ENCODE measurements at regions not wholly inside any gene's neighbourhood (a gene's known extent, or its start where the extent isn't known, plus 50 kb on each side); places are given as distances from the start of the nearest gene placed in this dataset.

DNA sequence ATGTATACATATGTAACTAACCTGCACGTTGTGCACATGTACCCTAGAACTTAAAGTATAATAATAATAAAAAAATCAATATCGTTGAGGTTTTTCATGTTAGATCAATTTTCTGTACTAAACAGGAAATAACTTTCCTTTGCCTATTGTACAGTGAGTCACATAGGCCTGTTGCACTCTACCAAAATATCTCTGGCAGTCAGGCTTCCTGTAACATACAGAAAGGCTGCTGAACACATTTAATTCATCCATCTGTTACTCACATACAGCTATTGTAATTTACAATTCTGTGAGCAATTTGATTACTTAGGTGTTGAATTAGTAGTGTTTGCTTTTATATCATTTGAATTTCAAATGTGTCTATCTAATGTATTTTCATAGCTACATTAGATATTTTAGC lies 427.8 kb downstream of the TMA16 start:
- no peak for DNase-seq
- no peaks in the 10 kb centered on the region for H3K27me3 ChIP-seq (replicated peaks; ENCODE audit: insufficient read depth)
- no peaks in the 10 kb centered on the region for H3K79me2 ChIP-seq (ENCODE audit: insufficient read depth)
- no peak for TF ChIP-seq EZH2 (IDR thresholded peaks at IDR 0.05; ENCODE audit: insufficient read depth, poor library complexity, severe bottlenecking)
- TF ChIP-seq EZH2phosphoT487 (IDR thresholded peaks at IDR 0.05; ENCODE audit: insufficient read depth, low read depth), result no peak
- no peak overlapping the region for H3K4me2 ChIP-seq (ENCODE audit: unreplicated experiment)
- no peak overlapping the region for H2AFZ ChIP-seq
- no peaks in the 10 kb centered on the region for H3F3A ChIP-seq (ENCODE audit: insufficient read depth)
- H3K4me3 ChIP-seq, result no peak overlapping the region
- H4K20me1 ChIP-seq (ENCODE audit: insufficient read depth), result no peaks in the 10 kb centered on the region
- no peaks in the 10 kb centered on the region for H3K4me1 ChIP-seq (ENCODE audit: insufficient read depth)
- no peak overlapping the region for H3K27ac ChIP-seq
- in situ Hi-C loops (cut with MboI), result no loop called here
- H3K9me2 ChIP-seq (ENCODE audit: insufficient read depth), result no peaks in the 10 kb centered on the region
- no peaks in the 10 kb centered on the region for H3K9me3 ChIP-seq (ENCODE audit: low read depth)
- 13 to 20% methylated on average over 2 of the region's 2 CpGs for WGBS, 2 experiments (ENCODE audit: low coverage in 1 of 2, low lambda C conversion rate in 2 of 2, missing lambda C conversion rate in 2 of 2)
- no peak overlapping the region for H3K9ac ChIP-seq
- no peaks in the 10 kb centered on the region for H3K36me3 ChIP-seq (ENCODE audit: low read depth)

DNA sequence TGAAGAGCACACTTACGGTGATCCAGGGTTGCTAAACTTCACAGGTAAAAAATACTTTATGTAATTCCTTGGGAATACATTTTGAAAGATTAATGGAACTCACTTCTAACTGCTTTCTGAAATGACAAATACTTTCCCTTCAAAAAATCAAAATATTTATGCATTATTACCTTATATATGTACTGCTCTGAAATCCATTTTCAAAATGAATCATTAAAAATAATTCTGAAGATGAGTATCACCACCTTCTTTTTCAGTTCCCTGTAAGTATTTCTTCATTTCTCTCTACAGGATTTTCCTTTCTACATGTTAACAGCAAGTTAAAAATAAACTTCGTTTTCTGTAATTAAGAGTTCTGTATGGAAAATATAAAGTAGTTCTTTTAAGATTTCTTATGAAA lies 428.6 kb downstream of the TMA16 start:
- Histone ChIP-seq H3K9ac (no peak overlapping the region), H2AFZ (no peak overlapping the region), H3F3A (ENCODE audit: insufficient read depth) (no peaks in the 10 kb centered on the region), H3K27ac (no peak overlapping the region), H3K4me2 (ENCODE audit: unreplicated experiment) (no peak overlapping the region), H3K9me3 (ENCODE audit: low read depth) (no peaks in the 10 kb centered on the region), H3K9me2 (ENCODE audit: insufficient read depth) (no peaks in the 10 kb centered on the region), H3K36me3 (ENCODE audit: low read depth) (no peaks in the 10 kb centered on the region), H3K27me3 (replicated peaks; ENCODE audit: insufficient read depth) (no peaks in the 10 kb centered on the region), H4K20me1 (ENCODE audit: insufficient read depth) (no peaks in the 10 kb centered on the region), H3K79me2 (ENCODE audit: insufficient read depth) (no peaks in the 10 kb centered on the region), H3K4me1 (ENCODE audit: insufficient read depth) (no peaks in the 10 kb centered on the region), H3K4me3 (no peak overlapping the region)
- DNase-seq, result no peak
- TF ChIP-seq EZH2 (IDR thresholded peaks at IDR 0.05; ENCODE audit: insufficient read depth, poor library complexity, severe bottlenecking) (no peak), EZH2phosphoT487 (IDR thresholded peaks at IDR 0.05; ENCODE audit: insufficient read depth, low read depth) (no peak)
- 11 to 13% methylated on average over 2 of the region's 2 CpGs for whole genome bisulfite sequencing, 2 experiments (ENCODE audit: low coverage in 1 of 2, low lambda C conversion rate in 2 of 2, missing lambda C conversion rate in 2 of 2)
- in situ Hi-C loops (cut with MboI), result no loop called here

DNA sequence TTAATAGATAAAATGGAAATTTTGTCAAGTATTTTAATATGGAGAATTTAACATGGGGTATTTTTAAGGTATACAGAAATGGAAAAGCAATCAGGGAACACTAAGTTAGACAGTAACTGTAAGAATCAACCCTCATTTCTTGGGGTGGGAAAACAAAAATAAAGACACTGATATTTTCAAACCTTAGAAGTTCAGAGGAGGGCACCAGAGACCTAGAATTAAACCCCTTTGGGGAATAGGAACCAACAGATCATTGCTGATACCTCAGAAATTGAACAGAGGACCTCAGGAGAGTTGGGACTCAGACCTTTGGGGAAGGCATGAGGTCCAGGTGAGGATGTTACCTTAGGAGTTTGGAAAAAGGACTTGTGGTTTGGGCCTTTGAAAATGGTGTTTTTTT lies 435.6 kb downstream of the TMA16 start:
- Histone ChIP-seq H3K4me1 (ENCODE audit: insufficient read depth) (no peaks in the 10 kb centered on the region), H4K20me1 (ENCODE audit: insufficient read depth) (no peaks in the 10 kb centered on the region), H3K27me3 (replicated peaks; ENCODE audit: insufficient read depth) (no peaks in the 10 kb centered on the region), H3K36me3 (ENCODE audit: low read depth) (no peaks in the 10 kb centered on the region), H3K4me2 (ENCODE audit: unreplicated experiment) (no peak overlapping the region), H3K4me3 (no peak overlapping the region), H2AFZ (no peak overlapping the region), H3K9me2 (ENCODE audit: insufficient read depth) (no peaks in the 10 kb centered on the region), H3F3A (ENCODE audit: insufficient read depth) (no peaks in the 10 kb centered on the region), H3K79me2 (ENCODE audit: insufficient read depth) (no peaks in the 10 kb centered on the region), H3K9ac (no peak overlapping the region), H3K9me3 (ENCODE audit: low read depth) (no peaks in the 10 kb centered on the region), H3K27ac (no peak overlapping the region)
- in situ Hi-C loops (cut with MboI), result no loop called here
- DNase-seq, result no peak
- TF ChIP-seq EZH2 (IDR thresholded peaks at IDR 0.05; ENCODE audit: insufficient read depth, poor library complexity, severe bottlenecking), result no peak
- no peak for TF ChIP-seq EZH2phosphoT487 (IDR thresholded peaks at IDR 0.05; ENCODE audit: insufficient read depth, low read depth)

DNA sequence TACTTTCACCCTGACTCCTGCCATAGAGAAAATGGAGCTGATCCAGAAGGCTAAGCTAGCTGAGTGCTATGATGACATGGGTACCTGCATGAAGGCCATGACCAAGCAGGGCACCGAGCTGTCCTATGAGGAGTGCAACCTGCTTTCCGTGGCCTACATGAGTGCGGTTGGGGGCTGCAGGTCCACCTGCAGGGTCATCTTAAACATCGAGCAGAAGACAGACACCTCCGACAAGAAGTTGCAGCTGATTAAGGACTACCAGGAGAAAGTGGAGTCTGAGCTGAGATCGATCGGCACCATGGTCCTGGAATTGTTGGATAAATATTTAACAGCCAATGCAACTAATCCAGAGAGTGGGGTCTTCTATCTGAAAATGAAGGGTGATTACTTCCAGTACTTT lies 438.0 kb downstream of the TMA16 start:
- Histone ChIP-seq H4K20me1 (ENCODE audit: insufficient read depth) (no peaks in the 10 kb centered on the region), H3K27ac (no peak overlapping the region), H3K36me3 (ENCODE audit: low read depth) (no peaks in the 10 kb centered on the region), H3K9ac (no peak overlapping the region), H3K27me3 (replicated peaks; ENCODE audit: insufficient read depth) (no peaks in the 10 kb centered on the region), H2AFZ (no peak overlapping the region), H3K9me2 (ENCODE audit: insufficient read depth) (no peaks in the 10 kb centered on the region), H3K9me3 (ENCODE audit: low read depth) (no peaks in the 10 kb centered on the region), H3K4me1 (ENCODE audit: insufficient read depth) (no peaks in the 10 kb centered on the region), H3F3A (ENCODE audit: insufficient read depth) (no peaks in the 10 kb centered on the region), H3K79me2 (ENCODE audit: insufficient read depth) (no peaks in the 10 kb centered on the region), H3K4me2 (ENCODE audit: unreplicated experiment) (no peak overlapping the region), H3K4me3 (no peak overlapping the region)
- no peak for TF ChIP-seq EZH2 (IDR thresholded peaks at IDR 0.05; ENCODE audit: insufficient read depth, poor library complexity, severe bottlenecking)
- TF ChIP-seq EZH2phosphoT487 (IDR thresholded peaks at IDR 0.05; ENCODE audit: insufficient read depth, low read depth), result no peak
- in situ Hi-C loops (cut with MboI), result no loop called here
- 33 to 36% methylated on average over 7 of the region's 7 CpGs for WGBS, 2 experiments (ENCODE audit: low coverage in 1 of 2, low lambda C conversion rate in 2 of 2, missing lambda C conversion rate in 2 of 2)
- DNase-seq, result no peak

DNA sequence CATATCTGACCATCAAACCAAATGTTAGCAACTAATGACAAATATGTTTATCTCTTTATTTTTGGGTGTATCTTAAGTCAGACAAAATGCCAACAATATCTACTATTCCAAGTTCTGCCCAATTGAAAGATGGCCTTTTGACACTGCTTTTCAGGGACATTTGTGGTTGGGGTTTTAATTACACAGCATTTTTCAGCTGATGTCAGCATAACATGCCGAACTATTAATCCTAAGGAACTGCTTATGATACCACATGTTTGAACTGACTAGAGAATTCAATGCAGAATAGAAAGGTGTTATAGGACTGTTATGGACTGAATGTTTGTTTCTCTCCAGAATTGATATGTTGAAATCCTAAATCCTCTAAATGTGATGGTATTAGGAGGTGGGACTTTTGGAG lies 445.1 kb downstream of the TMA16 start:
- no peaks in the 10 kb centered on the region for H3K36me3 ChIP-seq (ENCODE audit: low read depth)
- H3F3A ChIP-seq (ENCODE audit: insufficient read depth), result no peaks in the 10 kb centered on the region
- DNase-seq, result no peak
- no peak for TF ChIP-seq EZH2phosphoT487 (IDR thresholded peaks at IDR 0.05; ENCODE audit: insufficient read depth, low read depth)
- TF ChIP-seq EZH2 (IDR thresholded peaks at IDR 0.05; ENCODE audit: insufficient read depth, poor library complexity, severe bottlenecking), result no peak
- H3K9me2 ChIP-seq (ENCODE audit: insufficient read depth), result no peaks in the 10 kb centered on the region
- H3K4me2 ChIP-seq (ENCODE audit: unreplicated experiment), result no peak overlapping the region
- no peak overlapping the region for H3K4me3 ChIP-seq
- H2AFZ ChIP-seq, result no peak overlapping the region
- H3K9ac ChIP-seq, result no peak overlapping the region
- H3K4me1 ChIP-seq (ENCODE audit: insufficient read depth), result no peaks in the 10 kb centered on the region
- no peak overlapping the region for H3K27ac ChIP-seq
- H3K79me2 ChIP-seq (ENCODE audit: insufficient read depth), result no peaks in the 10 kb centered on the region
- H4K20me1 ChIP-seq (ENCODE audit: insufficient read depth), result no peaks in the 10 kb centered on the region
- in situ Hi-C loops (cut with MboI), result no loop called here
- no peaks in the 10 kb centered on the region for H3K27me3 ChIP-seq (replicated peaks; ENCODE audit: insufficient read depth)
- 17 to 28% methylated on average over 1 of the region's 1 CpG for WGBS, 2 experiments (ENCODE audit: low coverage in 1 of 2, low lambda C conversion rate in 2 of 2, missing lambda C conversion rate in 2 of 2)
- H3K9me3 ChIP-seq (ENCODE audit: low read depth), result peaks cover 5% of the 10 kb centered on the region

All from GM23248 (cell line).